PC-3 (cell line): ENCODE measurements at regions not wholly inside any gene's neighbourhood (a gene's known extent, or its start where the extent isn't known, plus 50 kb on each side); places are given as distances from the start of the nearest gene placed in this dataset.

Experiments
- EZH2 ChIP-seq: fragments of 300-600 bp; sonication (generic); IDR thresholded peaks from one replicate; pipeline ENCODE4 v1.6.1; 2017; ENCODE audit warnings: antibody characterized with exemption, mild to moderate bottlenecking, low read length; ENCODE audit not compliant: unreplicated experiment
- EZH2phosphoT487 ChIP-seq: fragments of 300-600 bp; sonication (generic); IDR thresholded peaks from 2 replicates; pipeline ENCODE4 v1.6.1; 2018; ENCODE audit warnings: mild to moderate bottlenecking, antibody characterized with exemption, low read length, borderline replicate concordance
- TF ChIP-seq, protein P1 (sequence below): fragments of 300-600 bp; sonication (generic); conservative IDR thresholded peaks from 2 replicates; pipeline ENCODE4 v1.5.1; 2017; ENCODE audit warnings: antibody characterized with exemption, low read depth, mild to moderate bottlenecking, low read length

DNA sequence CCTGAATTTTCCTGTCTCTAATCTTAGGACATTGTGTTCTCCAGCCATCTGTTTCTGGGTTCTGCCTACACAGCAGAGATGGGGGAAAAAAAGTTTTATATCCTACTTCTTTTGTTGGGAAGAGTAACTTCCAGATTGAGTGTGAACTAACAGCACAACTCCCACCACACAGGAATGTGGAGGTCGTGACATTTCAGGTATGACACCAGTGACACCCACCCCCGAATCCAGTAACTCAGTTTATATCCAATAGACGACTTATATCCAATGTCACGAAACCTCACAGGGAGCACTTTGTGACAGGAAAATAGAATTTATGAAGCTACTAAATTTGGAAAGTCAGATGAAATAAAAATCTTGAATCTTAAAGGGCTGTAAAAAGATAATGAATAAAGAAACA is 211.9 kb upstream of the GRM3 start:
- TF ChIP-seq, protein P1, sequence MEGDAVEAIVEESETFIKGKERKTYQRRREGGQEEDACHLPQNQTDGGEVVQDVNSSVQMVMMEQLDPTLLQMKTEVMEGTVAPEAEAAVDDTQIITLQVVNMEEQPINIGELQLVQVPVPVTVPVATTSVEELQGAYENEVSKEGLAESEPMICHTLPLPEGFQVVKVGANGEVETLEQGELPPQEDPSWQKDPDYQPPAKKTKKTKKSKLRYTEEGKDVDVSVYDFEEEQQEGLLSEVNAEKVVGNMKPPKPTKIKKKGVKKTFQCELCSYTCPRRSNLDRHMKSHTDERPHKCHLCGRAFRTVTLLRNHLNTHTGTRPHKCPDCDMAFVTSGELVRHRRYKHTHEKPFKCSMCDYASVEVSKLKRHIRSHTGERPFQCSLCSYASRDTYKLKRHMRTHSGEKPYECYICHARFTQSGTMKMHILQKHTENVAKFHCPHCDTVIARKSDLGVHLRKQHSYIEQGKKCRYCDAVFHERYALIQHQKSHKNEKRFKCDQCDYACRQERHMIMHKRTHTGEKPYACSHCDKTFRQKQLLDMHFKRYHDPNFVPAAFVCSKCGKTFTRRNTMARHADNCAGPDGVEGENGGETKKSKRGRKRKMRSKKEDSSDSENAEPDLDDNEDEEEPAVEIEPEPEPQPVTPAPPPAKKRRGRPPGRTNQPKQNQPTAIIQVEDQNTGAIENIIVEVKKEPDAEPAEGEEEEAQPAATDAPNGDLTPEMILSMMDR = no peak
- TF ChIP-seq EZH2 = no peak
- no peak for TF ChIP-seq EZH2phosphoT487
